DND-41 (cell line): ENCODE measurements at regions not wholly inside any gene's neighbourhood (a gene's known extent, or its start where the extent isn't known, plus 50 kb on each side); places are given as distances from the start of the nearest gene placed in this dataset.
A peak's percentile ranks its signal among the peaks of the same experiment; 100 is the strongest.

Experiments used
- ATAC-seq: fragments of 200-7000 bp; cut with Tn5 transposase; 3 replicates; pipeline ENCODE4 v1.9.1; 2021; ENCODE audit warnings: low read depth; ENCODE audit not compliant: insufficient read depth
- DNase-seq: peaks from one replicate; pipeline ENCODE4 v3.0.0-alpha.2; 2020
- H2AFZ ChIP-seq: 2 replicates; pipeline ENCODE4 v1.6.0; 2012; ENCODE audit warnings: low read depth, low read length
- H3K27ac ChIP-seq: 2 replicates; pipeline ENCODE4 v1.5.1; 2012; ENCODE audit warnings: low read length, inconsistent platforms
- H3K27me3 ChIP-seq: fragments of 200-600 bp; sonication (generic); 2 replicates; pipeline ENCODE4 v1.6.0; 2012; ENCODE audit warnings: low read length, mild to moderate bottlenecking, inconsistent platforms; ENCODE audit not compliant: insufficient read depth, poor library complexity
- H3K36me3 ChIP-seq: 2 replicates; pipeline ENCODE4 v1.5.1; 2012; ENCODE audit warnings: low read length, inconsistent platforms; ENCODE audit not compliant: insufficient read depth
- H3K4me1 ChIP-seq: 2 replicates; pipeline ENCODE4 v1.5.1; 2012; ENCODE audit warnings: mild to moderate bottlenecking, low read length; ENCODE audit not compliant: insufficient read depth
- H3K4me2 ChIP-seq: 2 replicates; pipeline ENCODE4 v1.6.0; 2012; ENCODE audit warnings: mild to moderate bottlenecking, moderate library complexity, low read length, inconsistent platforms; ENCODE audit not compliant: insufficient read depth
- H3K4me3 ChIP-seq, 2 experiments: fragments of 200-600 bp in 1 of 2; shearing (Covaris generic) in 1 of 2; 2 replicates each; pipeline ENCODE4 v1.5.1; 2012 to 2016; ENCODE audit warnings: inconsistent platforms in 2 of 2, low read length in 2 of 2, mild to moderate bottlenecking in 2 of 2, low read depth in 1 of 2, moderate library complexity in 1 of 2
- H3K79me2 ChIP-seq: 2 replicates; pipeline ENCODE4 v1.6.0; 2012; ENCODE audit warnings: low read length, inconsistent platforms; ENCODE audit not compliant: insufficient read depth
- H3K9ac ChIP-seq: 2 replicates; pipeline ENCODE4 v1.6.0; 2012; ENCODE audit warnings: low read depth, mild to moderate bottlenecking, inconsistent platforms, low read length, moderate library complexity
- H3K9me3 ChIP-seq: 2 replicates; pipeline ENCODE4 v1.5.1; 2012; ENCODE audit warnings: low read length, moderate library complexity, mild to moderate bottlenecking, inconsistent platforms; ENCODE audit not compliant: insufficient read depth, severe bottlenecking
- H4K20me1 ChIP-seq: 2 replicates; pipeline ENCODE4 v1.6.0; 2012; ENCODE audit warnings: low read length; ENCODE audit not compliant: insufficient read depth
- CTCF ChIP-seq: IDR thresholded peaks from 2 replicates; pipeline ENCODE4 v1.5.1; 2012; ENCODE audit warnings: borderline replicate concordance, low read length, moderate library complexity, mild to moderate bottlenecking; ENCODE audit not compliant: poor library complexity, severe bottlenecking; ENCODE audit errors: extremely low read depth
- EZH2 ChIP-seq: IDR thresholded peaks from 3 replicates; pipeline ENCODE4 v1.6.1; 2012; ENCODE audit warnings: borderline replicate concordance, low read depth, mild to moderate bottlenecking, moderate library complexity, low read length, inconsistent platforms; ENCODE audit not compliant: severe bottlenecking

- no peak for DNase-seq
- TF ChIP-seq CTCF: no peak
- Histone ChIP-seq H4K20me1 (no peaks in the 10 kb centered on the region), H3K4me3 (no peak overlapping the region), H3K4me2 (no peak overlapping the region), H3K9ac (no peak overlapping the region), H3K27me3 (no peaks in the 10 kb centered on the region), H3K36me3 (no peaks in the 10 kb centered on the region), H2AFZ (no peak overlapping the region), H3K27ac (no peak overlapping the region), H3K9me3 (no peaks in the 10 kb centered on the region), H3K4me1 (no peaks in the 10 kb centered on the region), H3K79me2 (no peaks in the 10 kb centered on the region)
- ATAC-seq: no peak
These were observed 98.4 kb downstream of the SCG2 start for GRCh38 chr2:223503746-223504145.

GRCh38 chr2:223508372-223508771 is 93.8 kb downstream of the SCG2 start:
- Histone ChIP-seq H3K9ac (no peak overlapping the region), H4K20me1 (no peaks in the 10 kb centered on the region), H3K27ac (no peak overlapping the region), H3K27me3 (no peaks in the 10 kb centered on the region), H3K36me3 (no peaks in the 10 kb centered on the region), H3K79me2 (no peaks in the 10 kb centered on the region), H3K9me3 (no peaks in the 10 kb centered on the region), H2AFZ (no peak overlapping the region), H3K4me3 (no peak overlapping the region), H3K4me1 (no peaks in the 10 kb centered on the region), H3K4me2 (no peak overlapping the region)
- ATAC-seq (no peak), DNase-seq (no peak)
- TF ChIP-seq EZH2 (no peak), CTCF (no peak)

- Histone ChIP-seq H3K4me3 (no peak overlapping the region), H3K36me3 (no peaks in the 10 kb centered on the region), H3K27ac (no peak overlapping the region), H2AFZ (no peak overlapping the region), H3K4me1 (no peaks in the 10 kb centered on the region), H3K9ac (no peak overlapping the region), H4K20me1 (no peaks in the 10 kb centered on the region), H3K4me2 (no peak overlapping the region), H3K27me3 (no peaks in the 10 kb centered on the region), H3K79me2 (no peaks in the 10 kb centered on the region), H3K9me3 (no peaks in the 10 kb centered on the region)
- ATAC-seq: peak; percentile 60
- DNase-seq: peak; percentile 6
- TF ChIP-seq EZH2 (no peak), CTCF (no peak)
These were observed 91.4 kb downstream of the SCG2 start for GRCh38 chr2:223510713-223511112.

- H3K4me2 ChIP-seq: no peak overlapping the region
- H3K9ac ChIP-seq: no peak overlapping the region
- DNase-seq (no peak), ATAC-seq (no peak)
- no peaks in the 10 kb centered on the region for H3K79me2 ChIP-seq
- H3K4me3 ChIP-seq: no peak overlapping the region
- H2AFZ ChIP-seq: no peak overlapping the region
- H3K36me3 ChIP-seq: no peaks in the 10 kb centered on the region
- H3K9me3 ChIP-seq: no peaks in the 10 kb centered on the region
- no peak for TF ChIP-seq EZH2
- no peak for TF ChIP-seq CTCF
- H3K27ac ChIP-seq: no peak overlapping the region
- no peaks in the 10 kb centered on the region for H3K4me1 ChIP-seq
- H3K27me3 ChIP-seq: no peaks in the 10 kb centered on the region
- no peaks in the 10 kb centered on the region for H4K20me1 ChIP-seq
These were observed 91.0 kb downstream of the SCG2 start for GRCh38 chr2:223511168-223511567.
